ENCODE measurements at regions not wholly inside any gene's neighbourhood (a gene's known extent, or its start where the extent isn't known, plus 50 kb on each side); places are given as distances from the start of the nearest gene placed in this dataset.

DNA sequence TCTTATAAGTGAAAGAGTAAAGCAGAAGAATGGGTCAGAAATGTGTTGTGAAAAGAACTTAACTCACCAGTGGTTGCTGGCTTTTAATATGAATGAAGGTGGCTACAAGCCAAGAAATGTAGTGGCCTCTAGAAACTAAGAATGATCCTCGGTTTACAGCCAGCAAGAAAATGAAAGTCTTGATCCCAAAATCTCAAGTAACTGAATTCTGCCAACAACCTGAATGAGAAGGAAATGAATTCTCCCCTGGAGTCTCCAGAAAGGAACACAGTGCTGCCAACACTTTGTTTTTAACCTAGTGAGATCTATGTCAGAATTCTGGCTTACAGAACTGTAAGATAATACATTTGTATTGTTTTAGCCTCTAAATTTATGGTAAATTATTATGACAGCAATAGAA is 193.0 kb downstream of the FZD1 start:
- TF ChIP-seq CTCF (IDR thresholded peaks at IDR 0.05) (no peak), POLR2A (IDR thresholded peaks at IDR 0.05) (no peak), EP300 (IDR thresholded peaks at IDR 0.05) (no peak)
